Mucosa of rectum (tissue), 2 donors: ENCODE measurements at regions not wholly inside any gene's neighbourhood (a gene's known extent, or its start where the extent isn't known, plus 50 kb on each side); places are given as distances from the start of the nearest gene placed in this dataset.
"Not testable (repeated sequence)": the region's sequence is repeated elsewhere in the genome, so short reads cannot be mapped to it uniquely, and the experiment has no call there.

ENCODE experiments used
- H3K27ac ChIP-seq, 2 donors: one replicate each; pipeline ENCODE4 v1.7.0; 2013; ENCODE audit warnings: inconsistent platforms in 2 of 2, low read depth in 2 of 2, low read length in 2 of 2
- H3K27me3 ChIP-seq, 2 donors: one replicate each; pipeline ENCODE4 v1.7.0; 2013; ENCODE audit warnings: low read length in 2 of 2; ENCODE audit not compliant: control insufficient read depth in 2 of 2, insufficient read depth in 2 of 2
- H3K36me3 ChIP-seq, 2 donors: one replicate each; pipeline ENCODE4 v1.7.0; 2013; ENCODE audit warnings: low read length in 2 of 2; ENCODE audit not compliant: control insufficient read depth in 2 of 2, insufficient read depth in 2 of 2
- H3K4me1 ChIP-seq, 2 donors: one replicate each; pipeline ENCODE4 v1.7.0; 2013; ENCODE audit warnings: low read length in 2 of 2, mild to moderate bottlenecking in 1 of 2; ENCODE audit not compliant: control insufficient read depth in 2 of 2, insufficient read depth in 2 of 2
- H3K4me3 ChIP-seq, 2 donors: one replicate each; pipeline ENCODE4 v1.7.0; 2013; ENCODE audit warnings: low read length in 2 of 2
- H3K9ac ChIP-seq, 2 donors: one replicate each; pipeline ENCODE4 v1.7.0; 2013; ENCODE audit warnings: low read length in 2 of 2, low read depth in 1 of 2, mild to moderate bottlenecking in 1 of 2
- H3K9me3 ChIP-seq, 2 donors: one replicate each; pipeline ENCODE4 v1.7.0; 2013; ENCODE audit warnings: low read length in 2 of 2; ENCODE audit not compliant: control insufficient read depth in 2 of 2
- donor health status: healthy.
- donor health status: Normal muscosa, but diverticular disease.

DNA sequence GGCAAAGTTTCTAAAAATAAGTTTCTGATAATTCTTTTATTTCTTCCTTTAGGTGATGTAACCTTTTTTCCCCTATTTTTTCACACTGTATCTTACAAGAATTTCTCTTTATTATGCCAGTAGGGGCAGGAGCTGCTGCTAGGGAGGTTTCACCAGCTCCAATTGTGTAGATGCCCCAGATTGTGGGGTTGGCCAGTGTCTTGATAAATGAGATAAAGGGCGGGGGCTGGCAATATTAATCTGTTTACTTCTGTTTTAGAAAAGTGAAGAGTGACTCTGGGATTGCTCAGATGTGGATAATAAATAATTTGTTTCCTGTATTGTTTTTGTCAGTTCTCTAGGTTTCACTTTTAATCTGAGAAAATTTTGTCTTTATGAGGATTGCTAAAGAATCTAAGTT, 190.4 kb downstream of the MC4R start:
- Histone ChIP-seq H3K9ac (no peak overlapping the region), H3K27ac (no peak overlapping the region), H3K4me1 (no peaks in the 10 kb centered on the region), H3K27me3 (no peaks in the 10 kb centered on the region), H3K4me3 (no peak overlapping the region), H3K36me3 (no peaks in the 10 kb centered on the region), H3K9me3 (no peaks in the 10 kb centered on the region)

DNA sequence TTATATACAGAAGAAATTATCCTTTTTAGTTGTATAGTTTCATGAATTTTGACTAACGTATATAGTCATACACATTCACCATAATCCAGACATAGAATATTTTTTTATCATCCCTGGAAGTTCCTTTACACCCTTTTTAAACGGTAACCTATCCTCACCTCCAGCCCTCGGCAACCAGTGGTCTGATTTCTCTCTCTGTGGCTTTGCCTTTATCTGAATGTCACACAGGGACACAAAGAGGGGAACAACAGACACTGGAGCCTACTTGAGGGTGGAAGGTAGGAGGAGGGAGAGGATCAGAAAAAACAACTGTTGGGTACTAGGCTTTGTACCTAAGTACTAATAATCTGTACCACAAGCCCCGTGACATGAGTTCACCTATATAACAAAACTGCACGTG, 191.9 kb downstream of the MC4R start:
- Histone ChIP-seq H3K4me3 (no peak overlapping the region), H3K9me3 (no peaks in the 10 kb centered on the region), H3K9ac (no peak overlapping the region), H3K27me3 (no peaks in the 10 kb centered on the region), H3K4me1 (no peaks in the 10 kb centered on the region), H3K36me3 (no peaks in the 10 kb centered on the region), H3K27ac (no peak overlapping the region)

DNA sequence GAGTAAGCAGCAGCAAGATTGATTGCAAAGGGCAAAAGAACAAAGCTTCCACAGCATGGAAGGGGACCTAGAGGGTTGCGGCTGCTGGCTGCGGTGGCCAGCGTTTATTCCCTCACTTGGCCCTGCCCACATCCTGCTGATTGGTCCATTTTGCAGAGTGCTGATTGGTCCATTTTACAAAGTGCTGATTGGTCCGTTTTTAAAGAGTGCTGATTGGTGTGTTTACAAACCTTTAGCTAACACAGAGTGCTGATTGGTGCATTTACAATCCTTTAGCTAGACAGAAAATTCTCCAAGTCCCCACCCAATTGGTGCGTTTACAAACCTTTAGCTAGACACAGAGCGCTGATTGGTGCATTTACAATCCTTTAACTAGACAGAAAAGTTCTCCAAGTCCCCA, 194.4 kb downstream of the MC4R start:
- H3K4me3 ChIP-seq, H3K27ac ChIP-seq, H3K9ac ChIP-seq, H3K9me3 ChIP-seq, H3K36me3 ChIP-seq, H3K4me1 ChIP-seq, H3K27me3 ChIP-seq: not testable (repeated sequence)

DNA sequence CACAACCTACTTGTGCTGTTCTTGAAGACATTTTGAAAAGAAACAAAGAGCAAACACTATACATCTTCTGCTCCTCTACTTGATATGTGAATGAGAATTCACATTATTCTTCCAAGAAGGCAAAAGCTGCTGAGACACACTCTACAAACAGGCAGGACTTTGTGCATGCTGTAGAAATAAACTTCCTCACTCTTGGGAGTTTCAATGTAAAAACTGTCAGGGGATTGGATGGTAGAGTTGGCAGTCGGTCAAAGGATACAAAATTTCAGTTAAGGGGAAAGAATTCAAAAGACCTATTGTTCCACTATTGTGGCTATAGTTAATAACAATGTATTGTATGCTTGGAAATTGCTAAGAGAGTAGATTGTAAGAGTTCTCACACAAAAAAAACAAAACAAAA, 196.3 kb downstream of the MC4R start:
- H3K9me3 ChIP-seq: no peaks in the 10 kb centered on the region

DNA sequence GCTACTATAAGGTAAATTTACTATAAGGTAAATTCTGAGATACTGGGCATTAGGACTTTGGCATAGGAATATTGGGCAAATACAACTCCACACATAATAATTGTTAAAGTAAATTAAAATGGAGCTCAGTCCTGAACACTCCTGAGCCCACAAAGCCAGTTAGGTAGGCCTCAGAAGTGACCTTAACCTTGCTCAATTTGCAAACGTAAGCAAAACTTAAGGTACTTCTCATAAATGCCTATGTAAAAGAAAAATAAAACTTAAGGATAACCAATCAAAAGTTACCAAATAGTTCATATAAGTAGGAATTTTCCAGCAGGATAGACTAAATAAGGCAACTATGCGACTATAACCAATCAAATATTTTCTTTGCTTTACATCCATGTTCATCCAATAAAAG, 197.7 kb downstream of the MC4R start:
- H3K4me3 ChIP-seq: no peak overlapping the region
- H3K4me1 ChIP-seq: no peaks in the 10 kb centered on the region
- H3K9ac ChIP-seq: no peak overlapping the region
- H3K9me3 ChIP-seq: no peaks in the 10 kb centered on the region
- no peaks in the 10 kb centered on the region for H3K36me3 ChIP-seq
- no peak overlapping the region for H3K27ac ChIP-seq
- H3K27me3 ChIP-seq: no peaks in the 10 kb centered on the region

More for the DNA sequence above, 196.3 kb downstream of the MC4R start:
- Histone ChIP-seq H3K27ac (no peak overlapping the region), H3K4me3 (no peak overlapping the region), H3K4me1 (no peaks in the 10 kb centered on the region), H3K27me3 (no peaks in the 10 kb centered on the region), H3K36me3 (no peaks in the 10 kb centered on the region), H3K9ac (no peak overlapping the region)

DNA sequence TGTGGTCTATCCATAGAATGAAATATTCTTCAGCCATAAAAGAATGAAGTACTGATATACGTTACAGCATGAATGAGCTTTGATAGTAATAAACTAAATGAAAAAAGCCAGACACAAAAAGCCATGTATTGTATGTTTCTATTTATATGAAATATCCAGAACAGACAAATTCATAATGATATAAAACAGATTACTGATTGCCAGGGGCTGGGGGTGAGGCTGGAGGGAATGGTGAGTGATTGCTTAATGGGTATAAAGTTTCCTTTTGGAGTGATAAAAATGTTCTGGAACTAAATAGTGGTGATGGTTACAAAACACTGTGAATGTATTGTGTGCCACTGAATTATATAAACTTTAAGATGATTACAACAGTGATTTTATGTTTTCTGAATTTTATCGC, 200.5 kb downstream of the MC4R start:
- no peaks in the 10 kb centered on the region for H3K9me3 ChIP-seq
- no peaks in the 10 kb centered on the region for H3K36me3 ChIP-seq
- no peak overlapping the region for H3K9ac ChIP-seq
- H3K27ac ChIP-seq: no peak overlapping the region
- no peaks in the 10 kb centered on the region for H3K4me1 ChIP-seq
- no peak overlapping the region for H3K4me3 ChIP-seq
- no peaks in the 10 kb centered on the region for H3K27me3 ChIP-seq

DNA sequence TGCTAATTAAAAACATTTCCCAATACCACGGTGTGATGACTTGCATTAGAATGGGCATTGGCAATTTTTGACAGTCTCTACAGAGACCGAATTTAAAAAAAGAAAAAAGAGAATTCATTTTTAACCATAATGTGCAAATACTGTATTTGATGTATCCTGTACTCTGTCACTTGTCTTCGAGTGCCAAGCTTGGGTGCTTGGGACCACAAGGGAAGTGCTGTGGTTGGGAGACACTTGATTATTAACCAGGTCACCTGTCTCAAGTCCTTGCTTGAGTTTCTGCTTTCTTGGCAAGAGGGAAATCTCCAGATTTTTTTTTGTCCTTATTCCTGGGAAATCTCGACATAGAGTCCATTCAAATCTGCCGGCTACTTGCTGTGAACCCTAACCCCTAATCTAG, 209.0 kb downstream of the MC4R start:
- H3K27me3 ChIP-seq: no peaks in the 10 kb centered on the region
- H3K27ac ChIP-seq: no peak overlapping the region
- no peak overlapping the region for H3K9ac ChIP-seq
- no peaks in the 10 kb centered on the region for H3K36me3 ChIP-seq
- no peaks in the 10 kb centered on the region for H3K9me3 ChIP-seq
- H3K4me1 ChIP-seq: no peaks in the 10 kb centered on the region
- no peak overlapping the region for H3K4me3 ChIP-seq

DNA sequence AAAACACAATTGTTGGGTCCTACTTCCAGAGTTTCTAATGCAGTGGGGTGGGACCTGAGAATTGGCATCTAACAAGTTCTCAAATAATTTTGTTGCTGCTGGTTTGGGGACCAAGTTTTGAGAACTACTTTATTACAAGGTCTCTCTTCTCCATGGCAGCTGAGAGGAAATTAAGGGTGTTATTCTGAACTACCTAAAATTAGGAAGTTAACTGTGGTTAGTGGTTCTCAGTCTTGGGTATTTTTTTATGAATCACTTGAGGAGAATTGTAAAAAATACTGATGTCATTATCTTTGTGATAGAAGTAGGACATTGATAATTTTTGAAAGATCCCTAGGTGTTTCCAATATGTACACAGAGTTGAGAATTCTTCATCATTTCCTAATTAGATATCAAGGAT, 210.2 kb downstream of the MC4R start:
- Histone ChIP-seq H3K9ac (no peak overlapping the region), H3K4me1 (no peaks in the 10 kb centered on the region), H3K9me3 (no peaks in the 10 kb centered on the region), H3K36me3 (no peaks in the 10 kb centered on the region), H3K27me3 (no peaks in the 10 kb centered on the region), H3K27ac (no peak overlapping the region), H3K4me3 (no peak overlapping the region)

DNA sequence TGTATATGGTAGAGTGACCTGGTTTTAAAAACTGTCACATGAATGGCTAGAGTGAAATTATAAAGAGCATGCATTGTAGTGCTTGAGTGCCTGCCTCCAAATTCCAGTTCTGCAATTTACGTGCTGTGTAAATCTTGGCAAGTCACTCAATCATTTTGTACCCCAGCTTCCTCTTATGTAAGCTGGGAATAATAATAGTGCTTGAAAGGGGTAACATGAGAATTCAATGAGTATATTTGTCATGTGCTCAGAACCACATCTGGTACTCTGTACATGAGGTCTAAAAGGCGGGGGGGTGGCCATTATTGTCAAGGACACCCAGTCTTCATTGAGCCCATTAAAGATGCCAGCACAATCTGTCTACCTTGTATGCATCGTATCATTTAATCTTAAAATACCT, 214.8 kb downstream of the MC4R start:
- Histone ChIP-seq H3K9me3 (no peaks in the 10 kb centered on the region), H3K27ac (no peak overlapping the region), H3K27me3 (no peaks in the 10 kb centered on the region), H3K9ac (no peak overlapping the region), H3K36me3 (no peaks in the 10 kb centered on the region), H3K4me1 (no peaks in the 10 kb centered on the region), H3K4me3 (no peak overlapping the region)

DNA sequence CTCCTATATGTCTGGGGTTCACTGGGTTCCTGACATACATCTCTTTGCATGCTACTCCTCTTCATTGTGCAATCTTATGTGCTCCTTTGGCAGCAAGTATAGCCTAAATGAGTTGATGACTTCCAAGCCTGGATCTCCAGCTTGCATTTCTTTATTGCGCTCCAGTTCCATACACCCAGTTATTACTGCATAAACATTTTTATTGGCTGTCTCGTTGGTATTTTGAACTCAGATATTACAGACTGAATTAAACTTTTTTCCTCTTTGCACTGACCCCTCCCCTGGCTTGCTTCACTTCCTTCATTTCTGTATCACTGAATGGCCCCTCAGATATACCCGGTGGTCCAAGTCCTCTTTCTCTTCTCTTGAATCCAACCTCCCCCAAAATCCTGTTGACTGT, 219.2 kb downstream of the MC4R start:
- Histone ChIP-seq H3K27me3 (no peaks in the 10 kb centered on the region), H3K4me3 (no peak overlapping the region), H3K9ac (no peak overlapping the region), H3K9me3 (no peaks in the 10 kb centered on the region), H3K36me3 (no peaks in the 10 kb centered on the region), H3K27ac (no peak overlapping the region), H3K4me1 (no peaks in the 10 kb centered on the region)

DNA sequence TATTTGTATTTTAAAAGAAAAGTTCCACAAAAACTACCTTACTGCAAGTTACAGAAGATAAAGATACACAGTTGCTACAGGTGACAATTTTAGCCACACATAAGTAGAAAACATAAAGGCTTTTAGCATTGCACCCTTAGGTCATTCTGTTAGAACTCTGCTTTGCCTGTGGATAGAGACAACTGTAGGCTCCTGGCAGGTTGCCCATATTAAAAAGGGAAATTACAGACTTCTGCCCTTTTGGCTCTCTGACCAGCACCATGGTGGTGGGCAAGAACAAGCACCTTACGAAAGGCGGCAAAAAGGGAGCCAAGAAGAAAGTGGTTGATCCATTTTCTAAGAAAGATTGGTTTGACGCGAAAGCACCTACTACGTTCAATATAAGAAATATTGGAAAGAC, 223.3 kb downstream of the MC4R start:
- Histone ChIP-seq H3K36me3 (no peaks in the 10 kb centered on the region), H3K27ac (no peak overlapping the region), H3K27me3 (no peaks in the 10 kb centered on the region), H3K4me3 (no peak overlapping the region), H3K9ac (no peak overlapping the region), H3K9me3 (no peaks in the 10 kb centered on the region), H3K4me1 (no peaks in the 10 kb centered on the region)
